Hepatocyte (in vitro differentiated cells): ENCODE measurements at regions not wholly inside any gene's neighbourhood (a gene's known extent, or its start where the extent isn't known, plus 50 kb on each side); places are given as distances from the start of the nearest gene placed in this dataset.

ENCODE experiments used
- DNase-seq: peaks from one replicate; pipeline ENCODE4 v3.0.0-alpha.2; 2016; ENCODE audit warnings: low spot score
- H2AFZ ChIP-seq: fragments of 200-600 bp; sonication (generic); 2 replicates; pipeline ENCODE4 v1.6.0; 2016; ENCODE audit warnings: antibody characterized with exemption, mild to moderate bottlenecking
- H3K27ac ChIP-seq: fragments of 200-600 bp; sonication (generic); 2 replicates; pipeline ENCODE4 v1.5.1; 2016; ENCODE audit warnings: mild to moderate bottlenecking
- H3K27me3 ChIP-seq: fragments of 200-600 bp; sonication (generic); 2 replicates; pipeline ENCODE4 v1.6.1; 2016
- H3K36me3 ChIP-seq: fragments of 200-600 bp; sonication (generic); replicated peaks from 2 replicates; pipeline ENCODE4 v1.5.1; 2016; ENCODE audit warnings: low read depth; ENCODE audit not compliant: insufficient read depth
- H3K4me1 ChIP-seq: fragments of 200-600 bp; sonication (generic); 2 replicates; pipeline ENCODE4 v1.5.1; 2016; ENCODE audit warnings: mild to moderate bottlenecking, moderate library complexity; ENCODE audit not compliant: insufficient read depth
- H3K4me2 ChIP-seq: fragments of 200-600 bp; sonication (generic); 2 replicates; pipeline ENCODE4 v1.6.0; 2016
- H3K4me3 ChIP-seq: fragments of 200-600 bp; sonication (generic); 2 replicates; pipeline ENCODE4 v1.5.1; 2016; ENCODE audit warnings: mild to moderate bottlenecking
- H3K79me2 ChIP-seq: fragments of 200-600 bp; sonication (generic); 2 replicates; pipeline ENCODE4 v1.6.0; 2017; ENCODE audit warnings: mild to moderate bottlenecking
- H3K9me2 ChIP-seq: fragments of 200-600 bp; sonication (generic); replicated peaks from 2 replicates; pipeline ENCODE4 v1.6.0; 2017; ENCODE audit warnings: mild to moderate bottlenecking; ENCODE audit not compliant: insufficient read depth
- H3K9me3 ChIP-seq: fragments of 200-600 bp; sonication (generic); 2 replicates; pipeline ENCODE4 v1.5.1; 2016; ENCODE audit warnings: low read depth, mild to moderate bottlenecking
- H4K20me1 ChIP-seq: fragments of 200-600 bp; sonication (generic); 2 replicates; pipeline ENCODE4 v1.6.0; 2016; ENCODE audit warnings: mild to moderate bottlenecking; ENCODE audit not compliant: insufficient read depth, poor library complexity, severe bottlenecking
- EZH2 ChIP-seq: fragments of 200-600 bp; sonication (generic); IDR thresholded peaks from 2 replicates; pipeline ENCODE4 v1.6.1; 2016; ENCODE audit warnings: antibody characterized with exemption, mild to moderate bottlenecking, borderline replicate concordance
- EZH2phosphoT487 ChIP-seq: fragments of 200-600 bp; sonication (generic); IDR thresholded peaks from one replicate; pipeline ENCODE4 v1.6.1; 2018; ENCODE audit warnings: antibody characterized with exemption, mild to moderate bottlenecking, low read depth, moderate library complexity; ENCODE audit not compliant: unreplicated experiment, severe bottlenecking
- WGBS: methylation state at CpG from one replicate; pipeline ENCODE4 v1.1.6; 2016; ENCODE audit warnings: low lambda C conversion rate; ENCODE audit errors: missing lambda C conversion rate; 5-methylcytosine and 5-hydroxymethylcytosine counted together
- TF ChIP-seq, protein P1 (sequence below): fragments of 200-600 bp; sonication (generic); IDR thresholded peaks from 2 replicates; pipeline ENCODE4 v1.5.1; 2016; ENCODE audit warnings: antibody characterized with exemption, mild to moderate bottlenecking; ENCODE audit not compliant: poor library complexity

- no peaks in the 10 kb centered on the region for H3K4me1 ChIP-seq
- H2AFZ ChIP-seq: no peak overlapping the region
- no peaks in the 10 kb centered on the region for H3K79me2 ChIP-seq
- no peaks in the 10 kb centered on the region for H3K9me2 ChIP-seq
- no peaks in the 10 kb centered on the region for H3K9me3 ChIP-seq
- H4K20me1 ChIP-seq: no peaks in the 10 kb centered on the region
- no peak overlapping the region for H3K27ac ChIP-seq
- H3K36me3 ChIP-seq: no peaks in the 10 kb centered on the region
- TF ChIP-seq EZH2 (no peak), EZH2phosphoT487 (no peak)
- TF ChIP-seq, protein P1, sequence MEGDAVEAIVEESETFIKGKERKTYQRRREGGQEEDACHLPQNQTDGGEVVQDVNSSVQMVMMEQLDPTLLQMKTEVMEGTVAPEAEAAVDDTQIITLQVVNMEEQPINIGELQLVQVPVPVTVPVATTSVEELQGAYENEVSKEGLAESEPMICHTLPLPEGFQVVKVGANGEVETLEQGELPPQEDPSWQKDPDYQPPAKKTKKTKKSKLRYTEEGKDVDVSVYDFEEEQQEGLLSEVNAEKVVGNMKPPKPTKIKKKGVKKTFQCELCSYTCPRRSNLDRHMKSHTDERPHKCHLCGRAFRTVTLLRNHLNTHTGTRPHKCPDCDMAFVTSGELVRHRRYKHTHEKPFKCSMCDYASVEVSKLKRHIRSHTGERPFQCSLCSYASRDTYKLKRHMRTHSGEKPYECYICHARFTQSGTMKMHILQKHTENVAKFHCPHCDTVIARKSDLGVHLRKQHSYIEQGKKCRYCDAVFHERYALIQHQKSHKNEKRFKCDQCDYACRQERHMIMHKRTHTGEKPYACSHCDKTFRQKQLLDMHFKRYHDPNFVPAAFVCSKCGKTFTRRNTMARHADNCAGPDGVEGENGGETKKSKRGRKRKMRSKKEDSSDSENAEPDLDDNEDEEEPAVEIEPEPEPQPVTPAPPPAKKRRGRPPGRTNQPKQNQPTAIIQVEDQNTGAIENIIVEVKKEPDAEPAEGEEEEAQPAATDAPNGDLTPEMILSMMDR: no peak
- H3K4me2 ChIP-seq: no peak overlapping the region
- H3K4me3 ChIP-seq: no peak overlapping the region
- DNase-seq: no peak
- no peaks in the 10 kb centered on the region for H3K27me3 ChIP-seq
Observed at GRCh38 chr3:65109966-65110500, 422.2 kb upstream of the ADAMTS9 start.

GRCh38 chr3:65107174-65107573 is 419.4 kb upstream of the ADAMTS9 start:
- WGBS: 34% methylated on average over 5 of the region's 5 CpGs
- Histone ChIP-seq H3K4me3 (no peak overlapping the region), H3K79me2 (no peaks in the 10 kb centered on the region), H3K9me3 (no peaks in the 10 kb centered on the region), H2AFZ (no peak overlapping the region), H3K27ac (no peak overlapping the region), H3K4me2 (no peak overlapping the region), H3K36me3 (no peaks in the 10 kb centered on the region), H3K27me3 (no peaks in the 10 kb centered on the region), H4K20me1 (no peaks in the 10 kb centered on the region), H3K4me1 (no peaks in the 10 kb centered on the region), H3K9me2 (no peaks in the 10 kb centered on the region)
- TF ChIP-seq EZH2phosphoT487 (no peak), EZH2 (no peak)
- TF ChIP-seq, protein P1: no peak
- peak; percentile 22 for DNase-seq

- Histone ChIP-seq H2AFZ (peak overlapping the region; percentile 6), H3K27ac (no peak overlapping the region), H3K36me3 (no peaks in the 10 kb centered on the region), H3K9me2 (no peaks in the 10 kb centered on the region), H3K79me2 (no peaks in the 10 kb centered on the region), H4K20me1 (no peaks in the 10 kb centered on the region), H3K4me2 (no peak overlapping the region), H3K9me3 (no peaks in the 10 kb centered on the region), H3K27me3 (no peaks in the 10 kb centered on the region), H3K4me3 (no peak overlapping the region), H3K4me1 (no peaks in the 10 kb centered on the region)
- 18% methylated on average over 1 of the region's 1 CpG for WGBS
- TF ChIP-seq, protein P1: no peak
- DNase-seq: peak; percentile 18
Observed at GRCh38 chr3:65101450-65101849, 413.6 kb upstream of the ADAMTS9 start.

DNA sequence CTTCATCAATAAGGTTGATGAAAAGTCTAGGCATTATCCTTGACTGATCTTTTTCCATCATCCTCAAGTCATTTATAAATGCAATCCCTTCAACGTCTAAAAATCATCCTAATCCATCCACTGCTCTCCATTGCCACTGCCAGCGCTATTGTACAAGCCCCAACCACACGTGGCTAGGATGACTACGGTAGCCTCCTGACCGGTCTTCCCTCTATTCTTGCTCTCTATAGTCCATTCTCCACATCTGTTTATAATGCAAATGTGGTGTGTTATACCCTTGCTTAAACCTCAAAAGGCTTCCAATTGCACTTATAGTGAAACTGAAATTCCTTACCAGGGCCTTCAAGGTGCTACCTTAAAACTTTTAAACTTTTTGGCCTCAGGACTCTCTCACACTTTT is 410.6 kb upstream of the ADAMTS9 start:
- Histone ChIP-seq H4K20me1 (no peaks in the 10 kb centered on the region), H3K9me2 (no peaks in the 10 kb centered on the region), H3K27me3 (no peaks in the 10 kb centered on the region), H3K9me3 (no peaks in the 10 kb centered on the region), H3K36me3 (no peaks in the 10 kb centered on the region), H3K4me3 (no peak overlapping the region), H2AFZ (no peak overlapping the region), H3K4me2 (no peak overlapping the region), H3K27ac (no peak overlapping the region), H3K4me1 (peaks cover 6% of the 10 kb centered on the region), H3K79me2 (no peaks in the 10 kb centered on the region)
- 80% methylated on average over 5 of the region's 5 CpGs for WGBS
- TF ChIP-seq, protein P1: no peak
- no peak for TF ChIP-seq EZH2
- no peak for TF ChIP-seq EZH2phosphoT487
- DNase-seq: no peak
